MM.1S (cell line): ENCODE measurements at regions not wholly inside any gene's neighbourhood (a gene's known extent, or its start where the extent isn't known, plus 50 kb on each side); places are given as distances from the start of the nearest gene placed in this dataset.

Experiments used
- CTCF ChIP-seq: fragments of 300-600 bp; sonication (generic); IDR thresholded peaks from 2 replicates; pipeline ENCODE4 v1.5.1; 2016; ENCODE audit warnings: antibody characterized with exemption, low read length, mixed read lengths
- EZH2 ChIP-seq: fragments of 300-600 bp; sonication (generic); optimal IDR thresholded peaks from 2 replicates; pipeline ENCODE3; 2017; ENCODE audit warnings: low read depth, mild to moderate bottlenecking, antibody characterized with exemption, low read length, mixed read lengths
- EZH2phosphoT487 ChIP-seq: fragments of 300-600 bp; sonication (generic); IDR thresholded peaks from 2 replicates; pipeline ENCODE4 v1.6.1; 2018; ENCODE audit warnings: antibody characterized with exemption, low read length

GRCh38 chr5:130289132-130290088 is 385.1 kb downstream of the CHSY3 start:
- TF ChIP-seq CTCF (no peak), EZH2 (no peak), EZH2phosphoT487 (no peak)
